ENCODE measurements at regions not wholly inside any gene's neighbourhood (a gene's known extent, or its start where the extent isn't known, plus 50 kb on each side); places are given as distances from the start of the nearest gene placed in this dataset.

GRCh38 chr22:49161002-49161850, 666.4 kb downstream of the BRD1 start:
- DNase-seq (ENCODE audit: low read depth): no peak
- TF ChIP-seq, protein P1, sequence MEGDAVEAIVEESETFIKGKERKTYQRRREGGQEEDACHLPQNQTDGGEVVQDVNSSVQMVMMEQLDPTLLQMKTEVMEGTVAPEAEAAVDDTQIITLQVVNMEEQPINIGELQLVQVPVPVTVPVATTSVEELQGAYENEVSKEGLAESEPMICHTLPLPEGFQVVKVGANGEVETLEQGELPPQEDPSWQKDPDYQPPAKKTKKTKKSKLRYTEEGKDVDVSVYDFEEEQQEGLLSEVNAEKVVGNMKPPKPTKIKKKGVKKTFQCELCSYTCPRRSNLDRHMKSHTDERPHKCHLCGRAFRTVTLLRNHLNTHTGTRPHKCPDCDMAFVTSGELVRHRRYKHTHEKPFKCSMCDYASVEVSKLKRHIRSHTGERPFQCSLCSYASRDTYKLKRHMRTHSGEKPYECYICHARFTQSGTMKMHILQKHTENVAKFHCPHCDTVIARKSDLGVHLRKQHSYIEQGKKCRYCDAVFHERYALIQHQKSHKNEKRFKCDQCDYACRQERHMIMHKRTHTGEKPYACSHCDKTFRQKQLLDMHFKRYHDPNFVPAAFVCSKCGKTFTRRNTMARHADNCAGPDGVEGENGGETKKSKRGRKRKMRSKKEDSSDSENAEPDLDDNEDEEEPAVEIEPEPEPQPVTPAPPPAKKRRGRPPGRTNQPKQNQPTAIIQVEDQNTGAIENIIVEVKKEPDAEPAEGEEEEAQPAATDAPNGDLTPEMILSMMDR (conservative IDR thresholded peaks at IDR 0.05; ENCODE audit: low read depth, low read length): no peak

GRCh38 chr22:49160261-49161001, 667.2 kb downstream of the BRD1 start:
- TF ChIP-seq, protein P1 (conservative IDR thresholded peaks at IDR 0.05; ENCODE audit: low read depth, low read length): no peak
- DNase-seq (ENCODE audit: low read depth): no peak
- no peak overlapping the region for H3K4me3 ChIP-seq (ENCODE audit: low read depth, low read length)

More at GRCh38 chr22:49161002-49161850, 666.4 kb downstream of the BRD1 start:
- H3K4me3 ChIP-seq (ENCODE audit: low read depth, low read length): no peak overlapping the region

DNA sequence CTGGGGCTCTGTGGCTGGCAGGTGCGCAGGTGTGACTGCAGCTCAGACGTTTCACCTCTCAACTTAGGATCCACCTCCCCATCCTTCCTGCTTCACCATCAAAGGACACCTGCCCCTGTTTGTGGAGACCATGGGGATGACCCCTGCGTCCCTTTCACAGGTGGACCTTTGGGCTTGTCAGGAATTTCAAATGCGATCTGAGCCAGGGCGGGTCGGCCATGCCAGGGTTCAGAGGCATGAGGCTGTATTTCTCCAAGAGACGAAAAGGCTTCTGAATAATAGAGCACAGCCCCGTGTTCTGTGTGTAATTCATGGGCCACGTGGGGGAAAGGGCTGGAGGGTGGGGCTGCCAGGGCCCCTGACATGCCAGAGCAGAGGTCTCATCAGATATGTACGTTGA, 668.0 kb downstream of the BRD1 start:
- H3K4me3 ChIP-seq (ENCODE audit: low read depth, low read length): no peak overlapping the region
- TF ChIP-seq, protein P1 (conservative IDR thresholded peaks at IDR 0.05; ENCODE audit: low read depth, low read length): no peak
- DNase-seq (ENCODE audit: low read depth): no peak

GRCh38 chr22:49158741-49159564, 668.7 kb downstream of the BRD1 start:
- TF ChIP-seq, protein P1 (conservative IDR thresholded peaks at IDR 0.05; ENCODE audit: low read depth, low read length): no peak
- DNase-seq (ENCODE audit: low read depth): no peak
- H3K4me3 ChIP-seq (ENCODE audit: low read depth, low read length): no peak overlapping the region

DNA sequence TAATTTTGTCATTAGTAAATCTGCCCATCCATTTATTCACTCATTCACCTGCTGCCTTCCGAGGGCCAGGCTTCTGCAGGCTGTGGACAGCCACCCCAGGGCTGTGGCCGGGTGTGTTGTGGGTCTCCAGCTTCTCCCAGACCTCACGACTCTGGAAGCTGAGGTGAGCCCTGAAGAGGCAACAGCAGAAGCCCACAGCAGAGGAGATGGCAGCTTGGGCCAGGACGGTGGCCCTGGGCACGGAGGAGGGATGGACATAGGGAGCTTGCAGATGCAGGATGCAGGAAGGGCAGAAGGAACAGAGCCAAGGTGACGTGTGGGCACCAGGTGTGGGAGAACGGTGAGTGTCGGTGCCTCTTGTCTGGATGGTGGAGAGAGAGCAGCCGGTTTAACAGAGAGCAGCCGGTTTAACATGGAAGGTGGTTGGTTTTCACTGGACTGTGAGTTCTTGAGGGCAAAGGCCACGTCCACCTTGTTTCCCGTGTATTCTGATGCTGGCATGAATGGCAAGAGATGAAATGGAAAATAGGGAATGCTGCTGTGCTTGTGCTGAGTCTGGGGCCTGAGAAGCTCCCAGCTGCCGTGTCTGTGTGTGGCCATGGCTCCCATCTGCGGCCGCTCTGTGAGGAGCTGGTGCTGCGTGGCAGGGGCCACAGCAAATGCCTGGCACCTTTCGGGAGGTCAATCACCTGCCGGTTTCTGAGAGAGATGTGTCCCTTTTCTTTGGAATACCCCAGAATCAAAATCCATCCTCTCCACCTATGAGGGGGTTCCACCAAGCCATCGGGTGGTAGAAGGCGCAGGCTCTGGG, 669.9 kb downstream of the BRD1 start:
- H3K4me3 ChIP-seq (ENCODE audit: low read depth, low read length): no peak overlapping the region
- TF ChIP-seq, protein P1 (conservative IDR thresholded peaks at IDR 0.05; ENCODE audit: low read depth, low read length): no peak
- no peak for DNase-seq (ENCODE audit: low read depth)

DNA sequence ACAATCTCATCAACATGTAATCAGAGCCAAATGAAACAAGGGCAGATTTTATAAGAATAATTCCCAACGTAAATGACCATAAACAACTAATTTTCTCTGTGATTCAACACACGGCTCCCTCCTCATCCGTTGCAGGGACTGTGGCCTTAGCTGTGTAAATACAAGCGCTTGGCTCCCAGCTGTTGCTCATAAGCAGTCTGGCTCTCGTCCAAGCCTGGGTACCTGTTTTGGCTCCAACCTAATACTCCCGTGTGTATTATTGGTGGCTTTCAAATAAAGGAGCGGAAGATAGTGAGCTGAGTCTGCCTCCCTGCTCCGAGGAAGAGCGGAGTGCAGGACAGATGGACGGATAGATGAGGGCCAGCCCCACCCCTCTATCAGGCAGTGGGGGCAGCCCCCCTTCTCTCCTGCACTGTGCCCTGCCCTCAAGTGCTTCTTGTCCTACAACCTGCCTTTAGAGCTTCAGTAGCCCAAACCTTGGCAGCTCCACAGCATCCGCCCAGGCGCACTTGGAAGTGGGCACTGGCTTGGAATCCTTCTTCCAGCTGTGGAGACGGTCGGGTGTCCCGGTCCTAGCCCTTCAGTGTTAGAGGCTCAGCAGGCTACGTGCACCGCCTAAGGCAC, 670.9 kb downstream of the BRD1 start:
- no peak for DNase-seq (ENCODE audit: low read depth)

More for the DNA sequence above, 670.9 kb downstream of the BRD1 start:
- TF ChIP-seq, protein P1 (conservative IDR thresholded peaks at IDR 0.05; ENCODE audit: low read depth, low read length): no peak
- no peak overlapping the region for H3K4me3 ChIP-seq (ENCODE audit: low read depth, low read length)
